ENCODE measurements at regions not wholly inside any gene's neighbourhood (a gene's known extent, or its start where the extent isn't known, plus 50 kb on each side); places are given as distances from the start of the nearest gene placed in this dataset.

DNA sequence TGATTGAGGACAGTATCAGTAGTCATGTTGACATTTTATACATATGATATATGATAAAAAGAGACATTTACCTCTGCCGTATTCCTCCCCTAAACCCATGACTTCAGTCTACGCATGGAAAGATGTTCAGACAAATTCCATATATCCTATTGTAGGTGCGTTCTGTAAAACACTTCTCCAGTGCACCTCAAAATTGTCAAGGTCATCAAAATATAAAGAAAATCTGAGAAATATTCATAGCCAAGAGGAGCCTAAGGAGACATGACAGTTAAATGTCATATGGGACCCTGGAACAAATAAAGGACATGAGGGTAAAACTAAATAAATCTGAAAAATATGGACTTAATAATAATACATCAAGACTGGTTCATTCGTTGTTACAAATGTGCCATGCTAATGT, 71.5 kb downstream of the CCER1 start:
- TF ChIP-seq, protein P1, sequence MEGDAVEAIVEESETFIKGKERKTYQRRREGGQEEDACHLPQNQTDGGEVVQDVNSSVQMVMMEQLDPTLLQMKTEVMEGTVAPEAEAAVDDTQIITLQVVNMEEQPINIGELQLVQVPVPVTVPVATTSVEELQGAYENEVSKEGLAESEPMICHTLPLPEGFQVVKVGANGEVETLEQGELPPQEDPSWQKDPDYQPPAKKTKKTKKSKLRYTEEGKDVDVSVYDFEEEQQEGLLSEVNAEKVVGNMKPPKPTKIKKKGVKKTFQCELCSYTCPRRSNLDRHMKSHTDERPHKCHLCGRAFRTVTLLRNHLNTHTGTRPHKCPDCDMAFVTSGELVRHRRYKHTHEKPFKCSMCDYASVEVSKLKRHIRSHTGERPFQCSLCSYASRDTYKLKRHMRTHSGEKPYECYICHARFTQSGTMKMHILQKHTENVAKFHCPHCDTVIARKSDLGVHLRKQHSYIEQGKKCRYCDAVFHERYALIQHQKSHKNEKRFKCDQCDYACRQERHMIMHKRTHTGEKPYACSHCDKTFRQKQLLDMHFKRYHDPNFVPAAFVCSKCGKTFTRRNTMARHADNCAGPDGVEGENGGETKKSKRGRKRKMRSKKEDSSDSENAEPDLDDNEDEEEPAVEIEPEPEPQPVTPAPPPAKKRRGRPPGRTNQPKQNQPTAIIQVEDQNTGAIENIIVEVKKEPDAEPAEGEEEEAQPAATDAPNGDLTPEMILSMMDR (IDR thresholded peaks at IDR 0.05): no peak
- no peak for TF ChIP-seq POLR2A (IDR thresholded peaks at IDR 0.05)
